ENCODE measurements at regions not wholly inside any gene's neighbourhood (a gene's known extent, or its start where the extent isn't known, plus 50 kb on each side); places are given as distances from the start of the nearest gene placed in this dataset.

- TF ChIP-seq CTCF (IDR thresholded peaks at IDR 0.05; ENCODE audit: insufficient read depth, low read length, poor library complexity, severe bottlenecking) (no peak), EZH2phosphoT487 (conservative IDR thresholded peaks at IDR 0.05; ENCODE audit: low read length) (no peak)
Observed at GRCh38 chr16:6937641-6938040, 395.0 kb upstream of the RBFOX1 start.

GRCh38 chr16:6932871-6933385, 399.7 kb upstream of the RBFOX1 start:
- Histone ChIP-seq H3K4me2 (ENCODE audit: low read depth, low read length, poor library complexity, severe bottlenecking) (no peak overlapping the region), H3K9ac (ENCODE audit: low read length) (no peak overlapping the region), H3K27ac (ENCODE audit: low read depth, low read length) (no peak overlapping the region), H2AFZ (ENCODE audit: low read depth, low read length, severe bottlenecking) (no peak overlapping the region), H3K9me3 (ENCODE audit: insufficient read depth, low read length) (no peaks in the 10 kb centered on the region), H3K27me3 (ENCODE audit: low read length) (no peaks in the 10 kb centered on the region), H3K9me2 (replicated peaks; ENCODE audit: insufficient read depth, low read length) (no peaks in the 10 kb centered on the region), H3K36me3 (ENCODE audit: low read length) (no peaks in the 10 kb centered on the region), H3K79me2 (ENCODE audit: insufficient read depth, low read length) (no peaks in the 10 kb centered on the region), H4K20me1 (ENCODE audit: low read depth, low read length) (no peaks in the 10 kb centered on the region), H3F3A (ENCODE audit: insufficient read depth) (no peaks in the 10 kb centered on the region), H3K4me3 (ENCODE audit: insufficient read depth, low read length, poor library complexity, severe bottlenecking) (no peak overlapping the region)
- TF ChIP-seq EZH2phosphoT487 (conservative IDR thresholded peaks at IDR 0.05; ENCODE audit: low read length) = no peak
- no peak for TF ChIP-seq CTCF (IDR thresholded peaks at IDR 0.05; ENCODE audit: insufficient read depth, low read length, poor library complexity, severe bottlenecking)

More at GRCh38 chr16:6937641-6938040, 395.0 kb upstream of the RBFOX1 start:
- Histone ChIP-seq H3K27me3 (ENCODE audit: low read length) (no peaks in the 10 kb centered on the region), H3K9me3 (ENCODE audit: insufficient read depth, low read length) (no peaks in the 10 kb centered on the region), H3F3A (ENCODE audit: insufficient read depth) (no peaks in the 10 kb centered on the region), H3K36me3 (ENCODE audit: low read length) (no peaks in the 10 kb centered on the region), H3K4me3 (ENCODE audit: insufficient read depth, low read length, poor library complexity, severe bottlenecking) (no peak overlapping the region), H3K9me2 (replicated peaks; ENCODE audit: insufficient read depth, low read length) (no peaks in the 10 kb centered on the region), H2AFZ (ENCODE audit: low read depth, low read length, severe bottlenecking) (no peak overlapping the region), H3K79me2 (ENCODE audit: insufficient read depth, low read length) (no peaks in the 10 kb centered on the region), H3K27ac (ENCODE audit: low read depth, low read length) (no peak overlapping the region), H3K4me2 (ENCODE audit: low read depth, low read length, poor library complexity, severe bottlenecking) (no peak overlapping the region), H4K20me1 (ENCODE audit: low read depth, low read length) (no peaks in the 10 kb centered on the region), H3K9ac (ENCODE audit: low read length) (no peak overlapping the region)

GRCh38 chr16:6929868-6930267, 402.8 kb upstream of the RBFOX1 start:
- Histone ChIP-seq H2AFZ (ENCODE audit: low read depth, low read length, severe bottlenecking) (no peak overlapping the region), H3K4me3 (ENCODE audit: insufficient read depth, low read length, poor library complexity, severe bottlenecking) (no peak overlapping the region), H3K9me2 (replicated peaks; ENCODE audit: insufficient read depth, low read length) (no peaks in the 10 kb centered on the region), H3K9me3 (ENCODE audit: insufficient read depth, low read length) (no peaks in the 10 kb centered on the region), H4K20me1 (ENCODE audit: low read depth, low read length) (no peaks in the 10 kb centered on the region), H3K27me3 (ENCODE audit: low read length) (no peaks in the 10 kb centered on the region), H3F3A (ENCODE audit: insufficient read depth) (no peaks in the 10 kb centered on the region), H3K79me2 (ENCODE audit: insufficient read depth, low read length) (no peaks in the 10 kb centered on the region), H3K9ac (ENCODE audit: low read length) (no peak overlapping the region), H3K4me2 (ENCODE audit: low read depth, low read length, poor library complexity, severe bottlenecking) (no peak overlapping the region), H3K27ac (ENCODE audit: low read depth, low read length) (no peak overlapping the region), H3K36me3 (ENCODE audit: low read length) (no peaks in the 10 kb centered on the region)
- TF ChIP-seq CTCF (IDR thresholded peaks at IDR 0.05; ENCODE audit: insufficient read depth, low read length, poor library complexity, severe bottlenecking) = no peak
- no peak for TF ChIP-seq EZH2phosphoT487 (conservative IDR thresholded peaks at IDR 0.05; ENCODE audit: low read length)

Data from SU-DHL-6 (cell line).